HG02571 (cell line): ENCODE measurements at regions not wholly inside any gene's neighbourhood (a gene's known extent, or its start where the extent isn't known, plus 50 kb on each side); places are given as distances from the start of the nearest gene placed in this dataset.

ENCODE experiments used
- ATAC-seq: cut with Tn5 transposase; IDR thresholded peaks from one replicate; pipeline ENCODE4 v1.9.1; 2021; ENCODE audit warnings: mild to moderate bottlenecking, moderate library complexity; ENCODE audit not compliant: unreplicated experiment

DNA sequence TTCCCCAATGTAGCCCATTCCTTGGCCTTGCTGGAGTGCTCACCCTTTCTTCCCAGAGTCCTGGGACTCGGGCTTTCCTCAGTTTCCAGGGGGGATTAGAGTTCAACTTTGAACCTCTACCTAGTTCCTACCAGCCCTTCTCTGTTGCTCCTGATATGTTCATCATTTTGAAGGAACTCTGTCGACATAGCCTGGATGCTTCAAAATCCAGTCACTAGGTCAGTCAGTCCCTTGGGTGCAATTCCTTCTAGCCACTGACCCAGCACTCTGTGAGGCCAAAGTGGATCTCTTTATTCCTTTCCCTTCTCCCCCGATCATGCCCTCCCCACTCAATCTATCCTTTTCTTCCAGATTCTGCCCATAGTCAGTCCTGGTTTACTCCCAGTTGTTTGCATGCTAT lies 72.3 kb upstream of the TMCC3 start:
- no peak for ATAC-seq

DNA sequence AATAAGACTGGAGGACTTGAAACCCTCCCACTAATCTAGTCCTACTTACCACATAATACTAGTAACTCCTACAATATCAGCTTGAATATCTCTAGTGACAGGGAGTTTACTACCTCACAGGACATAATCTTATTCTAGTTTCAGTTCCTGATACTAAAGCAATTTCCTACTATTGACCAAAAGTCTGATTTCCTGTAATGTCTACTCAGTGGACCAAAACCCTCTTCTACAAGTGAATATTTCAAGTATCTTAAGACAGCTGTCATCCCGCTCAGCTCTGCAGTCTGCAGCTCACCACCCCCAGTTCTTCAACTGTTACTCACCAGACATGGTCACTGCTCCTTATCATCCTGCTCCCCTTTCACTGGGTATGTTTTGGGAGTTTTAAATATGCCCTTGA lies 70.8 kb upstream of the TMCC3 start:
- peak; percentile 61 for ATAC-seq

DNA sequence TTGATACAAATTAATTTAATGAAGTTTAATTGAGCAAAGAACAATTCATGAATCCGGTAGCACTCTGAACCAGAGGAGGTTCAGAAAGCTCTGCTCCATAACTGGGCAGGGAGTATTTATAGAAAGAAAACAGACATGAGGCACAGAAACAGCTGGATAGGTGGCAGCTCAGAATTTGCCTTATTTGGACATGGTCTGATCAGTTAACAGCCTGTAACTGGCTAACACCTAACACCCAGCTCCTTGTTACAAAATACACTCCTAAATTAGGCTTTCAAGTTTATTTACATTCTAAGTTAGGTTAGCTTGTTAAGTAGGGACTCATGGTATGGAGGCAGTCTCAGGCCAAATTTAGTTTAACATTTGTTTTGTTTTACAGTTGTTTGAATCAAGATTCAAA lies 67.8 kb upstream of the TMCC3 start:
- ATAC-seq: no peak

DNA sequence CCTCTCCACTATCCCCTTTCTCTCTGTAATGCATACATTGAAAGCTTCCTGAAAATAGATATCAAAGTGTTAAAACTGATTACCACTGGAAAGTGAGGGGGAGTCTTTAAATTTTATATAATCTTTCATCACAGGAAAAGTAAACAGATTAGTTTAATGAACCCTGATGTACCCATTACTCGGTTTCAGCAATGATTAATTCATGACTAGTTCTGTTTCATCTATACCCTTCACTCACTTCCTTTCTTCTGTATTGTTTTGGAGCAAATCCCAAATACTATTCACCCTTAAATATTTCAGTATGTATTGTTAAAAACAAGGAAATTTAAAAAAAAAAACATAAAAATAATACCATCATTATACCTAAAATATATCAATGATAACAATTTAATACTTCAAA lies 67.3 kb upstream of the TMCC3 start:
- ATAC-seq: no peak

DNA sequence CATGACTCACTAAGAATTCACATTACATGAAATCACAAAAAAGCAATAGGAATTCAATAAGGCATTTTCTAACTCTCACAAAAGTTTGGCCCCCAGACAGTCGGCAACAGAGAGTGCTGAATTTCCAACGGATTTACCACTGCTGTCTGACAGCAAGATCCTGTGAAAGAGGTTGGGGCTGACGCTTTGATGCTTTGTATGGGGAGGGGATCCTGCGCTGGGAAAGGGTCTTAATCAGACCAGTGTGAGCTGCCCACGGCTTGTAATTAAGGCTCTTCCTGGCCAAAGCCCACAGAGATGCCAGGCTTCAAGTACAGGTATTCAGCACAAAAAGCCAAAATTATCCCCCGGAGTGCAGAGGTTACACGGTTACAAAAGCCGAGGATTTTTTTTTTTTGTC lies 66.8 kb upstream of the TMCC3 start:
- ATAC-seq: no peak

DNA sequence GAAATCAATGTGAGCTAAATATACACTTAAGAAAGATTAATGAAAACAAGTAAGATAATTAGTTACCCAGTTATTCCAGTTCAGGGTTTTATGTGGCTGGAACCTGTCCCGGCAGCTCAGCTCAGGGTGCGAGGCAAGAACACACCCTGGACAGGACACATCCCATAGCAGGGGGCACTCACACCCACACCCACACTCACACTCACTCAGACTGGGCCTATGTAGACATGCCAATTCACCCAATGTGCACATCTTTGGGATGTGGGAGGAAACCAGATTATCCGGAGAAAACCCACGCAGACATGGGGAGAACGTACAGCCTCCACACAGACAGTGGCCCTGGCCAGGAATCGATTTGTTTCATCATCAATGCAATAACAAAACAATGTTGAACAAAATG lies 66.0 kb upstream of the TMCC3 start:
- ATAC-seq: no peak

DNA sequence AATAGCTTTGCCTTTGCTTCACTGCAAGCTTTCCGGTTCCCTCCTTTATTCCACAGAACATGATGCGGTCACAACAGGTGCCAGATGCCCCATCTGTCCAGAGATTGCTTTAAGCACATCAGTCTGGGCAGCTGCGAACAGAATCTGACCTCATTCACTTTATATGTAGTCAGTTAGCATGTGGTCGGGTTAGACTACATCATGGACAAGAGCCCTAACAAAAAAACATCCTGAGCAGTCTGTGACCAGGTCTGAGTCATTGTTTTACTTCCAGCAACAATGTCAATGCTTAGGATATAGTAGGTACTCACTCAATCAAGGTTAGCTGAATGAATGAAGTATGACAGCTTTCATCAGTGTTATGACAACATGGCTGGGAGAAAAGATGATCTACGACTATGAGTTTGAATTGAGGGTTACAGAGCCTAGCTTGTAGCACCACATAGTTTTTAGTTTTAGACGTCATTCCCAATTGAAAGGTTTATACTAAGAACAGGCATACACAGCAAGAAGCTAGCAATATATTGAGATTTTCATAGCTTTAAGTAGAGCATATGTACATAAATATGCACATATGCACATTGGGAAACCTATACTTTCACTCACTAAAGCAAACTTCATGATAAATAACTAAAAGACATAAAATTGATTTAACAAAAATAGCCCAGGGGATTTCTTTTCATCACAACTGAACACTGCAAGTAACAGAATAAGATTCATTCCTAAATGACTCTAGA lies 64.2 kb upstream of the TMCC3 start:
- no peak for ATAC-seq

DNA sequence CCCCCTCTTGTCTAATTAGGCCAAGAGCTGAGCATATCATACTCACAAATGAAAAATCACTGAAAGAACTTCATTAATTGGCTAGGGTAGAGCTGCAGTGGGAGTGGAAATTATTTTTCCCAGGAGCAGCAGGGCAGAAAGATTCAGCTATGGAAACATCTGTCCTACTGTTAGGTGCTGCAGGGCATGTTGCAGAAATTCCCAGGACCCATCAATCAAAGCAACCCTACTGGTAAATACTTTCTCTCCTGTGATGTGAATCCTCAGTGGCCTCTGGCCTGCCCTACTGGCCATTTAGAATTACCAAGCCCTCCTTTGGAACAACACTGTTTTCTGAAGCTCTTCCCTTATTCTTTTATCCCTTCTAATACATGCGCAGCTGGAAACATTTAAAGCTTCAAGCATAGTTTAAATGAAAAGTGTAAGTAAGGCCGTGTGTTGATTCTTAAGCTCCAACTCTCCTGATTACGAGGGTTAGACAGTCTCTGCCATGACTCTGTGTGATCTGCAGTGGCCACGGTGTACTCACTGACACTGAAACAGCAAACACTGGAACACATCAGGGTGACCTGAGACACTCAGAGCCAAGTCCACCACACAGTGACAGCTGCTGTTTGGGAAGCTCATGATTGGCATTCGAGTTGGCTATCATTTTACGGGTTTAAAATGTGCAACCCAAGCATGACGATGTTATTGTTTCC lies 62.6 kb upstream of the TMCC3 start:
- no peak for ATAC-seq

DNA sequence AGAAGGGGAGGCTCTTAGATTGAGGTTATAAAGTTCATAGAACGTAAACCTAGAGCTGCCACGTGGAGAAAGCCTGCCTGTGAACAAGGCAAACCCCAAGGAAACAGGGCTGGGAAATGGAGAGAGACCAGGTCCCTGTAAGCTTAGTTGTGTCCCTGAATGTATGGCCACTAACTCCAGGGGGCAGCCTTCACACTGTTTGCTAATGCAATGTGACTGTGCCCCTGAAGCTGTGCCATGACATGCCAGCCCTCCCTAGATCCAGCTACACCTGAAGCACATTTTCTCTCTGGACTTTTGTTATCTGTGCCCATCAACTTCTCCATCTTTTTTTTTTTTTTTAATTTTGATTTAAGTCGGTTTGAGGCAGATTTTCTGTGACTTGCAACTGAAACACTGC lies 60.6 kb upstream of the TMCC3 start:
- no peak for ATAC-seq

DNA sequence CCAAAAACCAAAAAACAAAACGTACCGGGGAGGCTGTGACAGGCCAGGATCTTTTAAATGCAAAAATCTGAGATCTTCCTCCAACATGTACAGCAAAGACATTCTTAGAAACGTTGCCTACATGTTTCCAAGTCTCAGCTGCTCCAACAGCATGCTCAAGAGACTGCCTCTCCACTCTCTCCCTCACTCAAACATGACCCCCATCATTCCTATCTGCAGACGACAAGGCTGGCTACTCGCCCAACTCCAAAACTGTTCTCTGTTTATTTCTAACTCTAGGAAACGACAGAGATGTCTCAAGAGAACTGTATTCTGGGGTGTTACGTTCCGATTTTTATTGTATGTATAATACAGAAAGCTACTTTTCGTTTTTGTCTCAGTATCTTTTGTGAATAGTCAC lies 57.5 kb upstream of the TMCC3 start:
- ATAC-seq: no peak

DNA sequence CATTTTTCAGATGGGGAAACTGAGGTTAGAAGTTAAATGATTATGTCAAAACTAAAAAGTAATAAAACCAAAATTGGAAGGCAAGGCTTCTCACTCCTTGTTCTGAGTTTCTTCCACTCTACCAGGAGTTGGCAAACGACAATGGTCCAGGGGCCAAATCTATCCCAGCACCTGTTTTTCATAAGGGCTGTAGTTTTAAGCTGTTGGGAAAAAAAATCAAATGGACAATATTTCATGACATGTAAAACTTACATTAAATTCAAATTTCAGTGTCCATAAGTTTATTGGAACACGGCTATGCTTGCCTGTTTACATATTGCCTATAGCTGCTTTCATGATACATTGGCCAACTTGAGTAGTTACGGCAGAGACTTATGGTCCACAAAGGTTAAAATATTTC lies 56.7 kb upstream of the TMCC3 start:
- no peak for ATAC-seq

DNA sequence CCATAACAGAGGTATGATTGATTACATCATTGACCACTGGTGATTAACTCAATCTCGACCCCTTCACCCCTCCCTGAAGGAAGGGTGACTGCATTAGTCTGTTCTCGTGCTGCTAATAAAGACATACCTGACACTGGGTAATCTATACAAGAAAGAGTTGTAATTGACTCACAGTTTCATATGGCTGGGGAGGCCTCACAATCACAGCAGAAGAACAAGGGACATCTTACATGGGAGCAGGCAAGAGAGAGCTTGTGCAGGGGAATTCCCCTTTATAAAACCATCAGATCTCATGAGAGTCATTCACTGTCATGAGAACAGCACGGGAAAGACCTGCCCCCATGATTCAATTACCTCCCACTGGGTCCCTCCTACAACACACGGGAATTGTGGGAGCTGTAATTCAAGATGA lies 55.9 kb upstream of the TMCC3 start:
- no peak for ATAC-seq

DNA sequence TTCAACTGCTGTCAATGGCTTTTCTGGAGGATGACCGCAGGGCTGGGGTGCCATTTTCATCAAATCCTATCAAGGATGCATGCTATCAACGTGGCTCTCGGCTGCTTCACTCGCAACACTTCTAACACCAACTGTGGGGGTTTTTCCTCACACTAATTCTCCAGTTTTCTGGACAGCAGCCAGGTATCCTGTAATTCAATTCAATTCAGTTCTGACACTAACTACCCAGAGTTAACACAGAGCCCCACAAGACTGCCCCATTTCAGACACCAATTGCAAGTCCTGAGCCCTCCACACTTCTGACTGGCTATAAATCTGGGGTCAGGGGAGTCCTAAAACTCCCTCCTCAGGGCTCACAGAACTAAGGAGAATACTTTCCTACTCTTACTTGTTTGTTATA lies 55.3 kb upstream of the TMCC3 start:
- no peak for ATAC-seq

DNA sequence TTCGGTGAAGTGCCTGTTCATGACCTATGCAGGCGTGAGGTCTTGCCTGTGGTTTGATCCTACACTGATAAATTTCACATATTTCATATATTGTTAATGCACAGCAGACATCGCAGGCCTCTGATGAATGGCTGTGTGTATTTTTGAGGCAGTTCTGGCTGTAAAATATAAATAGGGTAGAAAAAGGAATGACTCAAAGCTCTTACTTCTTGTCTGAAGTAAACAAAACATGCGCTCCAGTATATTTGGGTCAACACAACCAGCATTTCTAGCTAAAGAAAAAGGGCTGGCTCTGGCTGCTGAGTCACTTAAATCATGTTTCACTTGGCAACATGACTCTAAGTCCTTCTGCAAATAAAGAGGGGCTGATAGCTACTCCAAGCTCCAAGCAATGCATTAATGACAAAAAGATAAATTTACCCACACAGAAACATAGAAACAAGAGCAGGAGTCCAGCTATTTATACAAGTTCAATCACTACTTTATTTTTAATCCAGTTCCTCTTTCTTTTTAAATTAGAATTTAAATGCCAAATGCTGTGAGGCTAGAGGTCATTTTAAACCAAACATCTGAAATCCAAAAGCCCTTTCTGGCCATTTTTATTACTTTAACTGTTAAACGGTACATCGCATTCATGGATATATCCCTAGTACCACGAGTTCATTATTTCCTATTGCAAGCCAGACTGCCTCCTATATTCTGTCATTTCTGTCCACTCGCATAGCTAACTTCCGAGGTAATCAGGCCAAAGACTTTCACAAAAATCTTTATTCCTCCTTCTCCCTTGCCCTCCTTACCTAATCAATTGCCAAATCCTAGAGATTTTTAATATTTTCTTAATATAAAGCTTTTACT lies 54.3 kb upstream of the TMCC3 start:
- no peak for ATAC-seq

DNA sequence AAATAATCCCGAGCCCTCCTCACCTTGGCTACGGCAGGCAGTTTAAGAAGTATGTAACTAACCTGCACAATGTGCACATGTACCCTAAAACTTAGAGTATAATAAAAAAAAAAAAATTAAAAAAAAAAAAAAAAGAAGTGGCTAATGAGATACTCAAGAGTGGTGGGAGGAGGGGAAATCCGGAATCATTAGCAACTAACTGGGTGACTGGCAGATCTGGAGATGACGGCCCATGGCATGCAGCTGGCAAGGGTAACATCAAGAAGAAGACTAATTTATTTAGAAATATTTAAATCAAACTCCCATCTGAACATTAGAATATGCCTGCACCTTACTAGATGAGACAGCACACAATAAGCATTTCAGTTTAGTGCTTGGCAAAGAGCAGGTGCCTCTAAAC lies 52.3 kb upstream of the TMCC3 start:
- ATAC-seq: no peak

DNA sequence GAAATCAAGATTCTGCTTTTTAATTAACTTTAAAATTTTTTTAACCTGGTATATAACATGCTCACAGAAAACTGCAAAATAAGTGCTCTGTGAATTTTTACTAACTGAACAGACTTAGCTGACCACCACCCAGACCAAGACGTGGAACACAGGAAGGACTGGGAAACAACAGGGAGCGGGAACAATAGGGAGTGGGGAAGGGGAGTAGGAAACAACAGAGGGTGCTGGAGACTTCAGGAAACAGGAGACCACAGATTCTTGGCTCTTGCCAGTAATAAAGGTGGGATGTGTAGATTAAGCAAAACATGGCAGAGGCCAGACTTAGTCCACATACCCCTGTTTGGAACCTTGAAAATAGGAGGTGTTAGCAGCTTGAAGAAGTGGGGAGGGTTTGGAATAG lies 51.4 kb upstream of the TMCC3 start:
- no peak for ATAC-seq

DNA sequence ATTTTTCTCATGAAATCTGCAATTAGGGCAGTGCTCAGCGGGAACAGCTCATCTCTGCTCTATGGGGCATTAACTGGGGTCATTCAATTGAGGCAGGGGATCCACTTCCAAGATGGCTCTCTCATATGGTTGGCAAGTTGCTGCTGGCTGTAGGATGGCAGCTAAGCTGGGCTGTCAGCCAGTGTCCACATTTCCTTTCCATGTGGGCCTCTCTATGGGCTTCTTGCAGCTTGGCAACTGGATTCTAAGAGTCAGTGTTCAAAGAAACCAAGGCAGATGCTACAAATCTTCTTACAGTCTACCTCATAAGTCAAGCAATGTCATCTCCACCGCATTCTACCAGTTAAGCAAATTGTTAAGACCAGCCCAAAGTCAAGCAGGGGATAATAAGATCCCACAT lies 50.3 kb upstream of the TMCC3 start:
- ATAC-seq: no peak
